COLO668 (cell line): ENCODE measurements at regions not wholly inside any gene's neighbourhood (a gene's known extent, or its start where the extent isn't known, plus 50 kb on each side); places are given as distances from the start of the nearest gene placed in this dataset.
"Not testable (repeated sequence)": the region's sequence is repeated elsewhere in the genome, so short reads cannot be mapped to it uniquely, and the experiment has no call there.

Source experiments
- DNase-seq: peaks from one replicate; lab custom pipeline; 2025; ENCODE audit not compliant: unreplicated experiment; lab: John Stamatoyannopoulos, UW

DNA sequence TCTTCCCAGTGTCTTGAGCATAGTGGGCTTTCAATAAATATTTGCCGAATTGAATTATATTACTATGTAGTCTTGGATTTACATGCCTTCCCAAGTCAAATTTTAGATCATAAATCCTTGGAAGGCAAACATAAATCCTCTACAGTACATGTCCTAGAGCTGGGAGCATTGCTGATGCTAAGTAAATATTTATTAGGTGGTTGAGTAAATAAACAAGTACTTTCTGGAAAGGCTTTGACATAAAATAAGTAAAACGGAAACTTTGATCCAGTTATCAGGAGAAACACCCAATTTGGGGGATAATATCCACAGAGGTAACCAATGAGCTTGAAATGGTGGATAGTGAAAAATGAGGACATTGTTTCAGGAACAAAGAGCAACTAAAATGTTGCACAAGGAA, 162.8 kb upstream of the SVIL start:
- DNase-seq = no peak

DNA sequence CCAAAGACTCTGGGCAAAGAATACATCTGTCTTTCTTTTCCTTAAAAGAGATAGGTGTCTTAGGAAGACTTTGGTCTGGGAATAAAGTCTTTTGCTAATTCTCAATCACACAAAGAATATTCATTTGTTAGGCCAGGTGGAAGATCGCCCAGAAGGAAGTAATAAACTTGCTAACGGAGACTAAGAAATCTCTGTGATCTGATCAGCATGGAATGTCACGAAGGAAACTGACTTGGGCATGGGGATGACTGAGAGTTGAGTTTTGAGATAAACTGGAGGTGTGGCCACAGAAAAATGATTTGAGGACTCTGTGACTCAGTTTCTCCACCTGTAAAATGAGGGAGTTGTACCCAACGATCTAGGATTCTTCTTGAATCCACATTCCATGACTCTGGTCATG, 161.1 kb upstream of the SVIL start:
- DNase-seq = no peak

DNA sequence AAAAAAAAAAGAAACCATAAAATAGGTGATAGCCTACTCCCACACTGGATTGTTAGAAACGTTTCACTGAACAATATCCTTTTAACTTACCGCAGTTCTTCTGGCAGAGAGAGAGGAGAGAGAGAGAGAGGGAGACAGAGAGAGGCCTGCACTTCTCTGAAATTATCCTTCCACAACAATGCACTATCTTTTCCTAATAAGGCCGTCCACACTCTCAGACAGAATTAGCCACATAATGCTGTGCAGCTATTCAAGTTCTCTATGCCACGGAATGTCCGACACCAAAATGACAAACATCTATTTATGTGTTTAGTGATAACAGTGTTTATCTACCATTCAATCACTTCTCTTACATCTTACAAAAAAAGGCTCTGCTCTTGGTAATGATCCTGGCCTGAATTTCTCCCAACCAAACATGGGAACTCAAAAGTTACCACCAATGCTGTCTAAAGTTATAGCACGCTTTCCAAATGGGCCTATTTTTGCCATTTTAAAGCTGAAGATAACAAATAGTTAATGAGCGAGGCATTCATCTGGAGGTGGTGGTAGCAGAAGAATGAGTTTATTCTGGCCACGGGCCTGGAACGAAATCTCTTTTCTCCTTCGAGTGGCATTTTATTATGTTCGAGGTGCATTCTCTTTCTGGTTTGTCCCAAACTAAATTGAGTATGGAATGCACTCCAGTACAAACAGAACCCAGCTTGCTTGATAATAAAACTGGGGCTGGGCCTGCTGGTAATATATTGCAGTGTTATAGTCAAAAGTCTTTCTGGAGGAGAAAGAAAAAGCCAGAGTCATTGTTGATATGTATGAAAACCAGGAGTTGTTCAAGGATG, 160.2 kb upstream of the SVIL start:
- no peak for DNase-seq

GRCh38 chr10:29791773-29792172, 157.0 kb upstream of the SVIL start:
- no peak for DNase-seq

DNA sequence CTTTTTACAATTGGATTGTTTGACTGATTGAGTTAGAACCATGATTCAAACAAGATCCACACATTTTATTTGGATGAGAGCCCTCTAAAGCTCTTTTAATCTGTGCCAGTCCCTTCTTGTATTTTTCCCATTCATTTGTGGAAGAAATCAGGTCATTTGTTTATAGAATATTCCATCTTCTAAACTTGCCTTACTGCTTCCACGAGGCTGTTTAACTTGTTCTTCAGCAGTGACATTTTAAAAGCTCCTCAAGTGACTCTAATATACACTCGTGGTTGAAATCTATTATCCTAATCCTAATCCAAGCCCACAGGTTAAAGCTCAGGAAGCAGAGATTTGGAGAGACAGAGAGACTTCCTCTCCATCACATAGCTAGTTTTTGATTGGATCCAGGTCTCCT, 155.4 kb upstream of the SVIL start:
- no peak for DNase-seq

DNA sequence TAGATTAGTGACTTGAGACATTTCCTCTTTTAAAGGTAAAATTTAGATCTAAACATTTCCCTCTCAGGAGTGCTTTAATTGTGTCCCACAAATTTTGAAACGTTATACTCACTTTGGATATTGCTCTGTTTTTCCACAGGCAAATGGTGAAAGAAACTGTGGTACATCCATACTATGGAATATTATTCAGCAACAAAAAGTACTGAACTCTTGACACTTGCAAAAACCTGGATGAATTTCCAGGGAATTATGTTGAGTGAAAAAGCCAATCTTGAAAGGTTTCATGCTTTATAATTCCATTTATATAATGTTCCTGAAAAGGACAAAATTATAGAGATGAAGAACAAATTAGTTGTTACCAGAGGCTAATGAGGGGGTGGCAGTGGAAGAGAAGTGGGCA, 153.3 kb upstream of the SVIL start:
- no peak for DNase-seq

DNA sequence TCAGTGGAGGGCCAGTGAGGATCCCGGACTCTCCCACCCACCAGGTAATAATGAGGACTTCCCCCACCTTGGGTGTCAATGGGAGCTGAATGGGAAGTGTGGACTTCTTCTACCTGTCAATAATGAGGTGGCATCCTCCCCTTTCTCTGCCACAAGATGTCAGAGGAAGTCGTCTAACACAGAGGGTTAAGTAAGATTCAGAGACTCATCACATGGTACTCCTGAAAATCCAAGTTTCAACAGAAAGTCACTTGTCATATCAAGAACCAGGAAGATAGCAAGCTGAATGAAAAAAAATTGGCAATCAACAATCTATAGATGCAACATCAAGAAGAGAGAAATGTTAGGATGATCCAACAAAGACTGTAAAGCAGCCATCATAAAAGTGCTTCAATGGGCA, 150.9 kb upstream of the SVIL start:
- DNase-seq = no peak

DNA sequence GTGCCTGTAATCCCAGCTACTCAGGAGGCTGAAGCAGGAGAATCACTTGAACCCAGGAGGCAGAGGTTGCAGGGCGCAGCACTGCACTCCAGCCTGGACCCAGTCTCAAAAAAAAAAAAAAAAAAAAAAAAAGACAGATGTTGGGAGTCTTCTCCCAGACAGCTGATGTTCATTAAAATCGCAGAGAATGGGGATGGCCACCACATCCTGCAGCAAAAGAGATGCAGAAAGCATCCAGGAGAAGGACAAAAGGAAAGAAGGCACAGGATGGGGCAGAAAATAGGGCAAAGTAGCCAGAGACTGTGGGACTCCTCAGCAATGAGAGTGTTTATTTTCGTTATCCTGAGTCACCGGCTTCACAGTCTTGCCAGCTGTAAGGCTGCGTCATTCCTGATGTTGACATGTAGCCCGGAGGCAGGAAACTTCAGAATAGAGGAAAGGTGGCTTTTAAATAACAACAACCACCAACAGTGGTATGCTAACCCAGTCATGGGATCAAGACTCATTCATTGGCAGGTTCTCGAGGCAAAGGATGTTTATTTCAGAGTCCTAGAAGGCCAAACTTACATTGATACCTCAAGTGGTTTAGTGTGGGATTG, 149.5 kb upstream of the SVIL start:
- DNase-seq = peak; percentile 22

GRCh38 chr10:29783201-29783947, 148.6 kb upstream of the SVIL start:
- DNase-seq = no peak

GRCh38 chr10:29780639-29781038, 145.9 kb upstream of the SVIL start:
- no peak for DNase-seq

- no peak for DNase-seq
These were observed 145.3 kb upstream of the SVIL start for GRCh38 chr10:29780096-29780495.

GRCh38 chr10:29776246-29776645, 141.5 kb upstream of the SVIL start:
- no peak for DNase-seq

- DNase-seq = no peak
These were observed 139.7 kb upstream of the SVIL start for GRCh38 chr10:29774475-29774874.

DNA sequence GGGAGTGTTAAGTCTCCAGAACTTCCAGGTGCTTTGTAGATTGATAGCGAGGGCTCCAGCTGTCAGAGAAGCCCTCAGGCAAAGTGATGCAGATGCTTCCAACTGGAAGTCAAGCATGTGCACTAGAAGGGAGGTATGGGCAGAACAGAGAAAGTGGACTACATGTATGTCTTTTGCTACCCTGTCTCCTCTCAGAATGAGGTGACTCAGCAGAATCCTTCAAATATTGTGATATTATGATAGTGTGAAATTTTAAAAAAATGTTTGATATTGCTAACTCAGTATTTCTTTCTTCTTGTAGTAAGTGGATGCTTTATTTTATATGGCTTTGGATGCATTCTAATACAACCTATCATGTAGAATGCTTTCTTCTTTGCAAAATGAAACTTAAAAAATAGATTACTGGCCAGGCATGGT, 138.9 kb upstream of the SVIL start:
- DNase-seq = no peak

GRCh38 chr10:29772403-29772802, 137.6 kb upstream of the SVIL start:
- no peak for DNase-seq

DNA sequence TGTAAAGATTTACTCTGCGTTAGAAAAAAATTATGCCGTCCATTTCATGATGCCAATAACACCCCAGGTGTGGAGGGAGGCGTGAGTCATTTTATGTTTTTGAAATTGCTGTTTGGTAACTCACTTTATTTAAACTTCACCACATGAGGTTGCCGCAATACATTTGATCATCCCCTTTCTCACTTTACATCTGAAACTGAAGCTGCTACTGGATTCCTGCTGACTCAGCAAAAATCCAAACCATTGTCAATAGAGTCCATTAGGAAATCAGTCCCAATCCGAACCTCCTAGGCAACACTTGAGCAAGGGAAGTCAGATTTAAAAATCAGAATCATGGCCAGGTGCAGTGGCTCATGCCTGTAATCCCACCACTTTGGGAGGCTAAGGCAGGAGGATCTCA, 136.6 kb upstream of the SVIL start:
- no peak for DNase-seq

DNA sequence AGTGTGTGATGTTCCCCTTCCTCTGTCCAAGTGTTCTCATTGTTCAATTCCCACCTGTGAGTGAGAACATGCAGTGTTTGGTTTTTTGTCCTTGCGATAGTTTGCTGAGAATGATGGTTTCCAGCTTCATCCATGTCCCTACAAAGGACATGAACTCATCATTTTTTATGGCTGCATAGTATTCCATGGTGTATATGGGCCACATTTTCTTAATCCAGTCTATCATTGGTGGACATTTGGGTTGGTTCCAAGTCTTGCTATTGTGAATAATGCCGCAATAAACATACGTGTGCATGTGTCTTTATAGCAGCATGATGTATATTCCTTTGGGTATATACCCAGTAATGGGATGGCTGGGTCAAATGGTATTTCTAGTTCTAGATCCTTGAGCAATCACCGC, 134.5 kb upstream of the SVIL start:
- not testable (repeated sequence) for DNase-seq

DNA sequence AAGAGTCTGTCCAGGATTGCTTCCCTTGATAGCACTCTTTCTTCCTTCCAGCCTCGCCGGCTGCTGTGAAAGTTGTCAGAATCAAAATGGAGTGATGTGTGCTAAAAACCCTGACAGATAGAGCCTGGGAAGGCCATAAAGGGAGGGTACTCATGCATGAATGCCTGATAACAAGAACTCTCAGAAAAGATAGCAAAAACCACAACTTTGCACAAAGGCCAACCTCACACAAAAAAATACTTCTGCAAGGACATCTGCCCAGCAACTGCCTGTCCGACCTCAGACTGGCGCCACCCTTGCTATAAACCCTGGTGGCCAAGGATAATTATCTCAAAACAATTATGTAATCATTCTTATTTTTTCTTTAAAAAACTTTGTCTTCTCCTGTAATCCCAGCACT, 133.2 kb upstream of the SVIL start:
- no peak for DNase-seq

DNA sequence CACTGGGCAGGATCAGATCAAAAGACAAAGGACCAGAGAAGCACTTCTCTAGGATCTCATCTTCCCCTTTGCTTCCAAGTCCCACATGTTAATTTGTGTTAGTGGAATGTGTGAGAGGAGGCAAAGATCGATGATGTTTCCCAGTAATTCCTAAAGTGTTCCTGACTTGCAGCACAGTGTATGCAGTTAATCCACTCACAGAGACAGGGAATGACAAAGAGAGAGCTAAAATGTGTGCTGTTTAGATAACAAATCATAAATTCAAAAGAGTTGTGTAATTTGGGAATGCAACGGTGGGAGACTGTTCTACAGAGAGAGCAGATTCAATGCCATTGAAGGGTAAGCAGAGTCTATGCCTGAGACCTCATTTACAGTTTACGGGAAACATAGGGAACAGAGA, 132.0 kb upstream of the SVIL start:
- no peak for DNase-seq

GRCh38 chr10:29765330-29765729, 130.6 kb upstream of the SVIL start:
- DNase-seq = no peak

- no peak for DNase-seq
These were observed 128.6 kb upstream of the SVIL start for GRCh38 chr10:29763396-29763795.

DNA sequence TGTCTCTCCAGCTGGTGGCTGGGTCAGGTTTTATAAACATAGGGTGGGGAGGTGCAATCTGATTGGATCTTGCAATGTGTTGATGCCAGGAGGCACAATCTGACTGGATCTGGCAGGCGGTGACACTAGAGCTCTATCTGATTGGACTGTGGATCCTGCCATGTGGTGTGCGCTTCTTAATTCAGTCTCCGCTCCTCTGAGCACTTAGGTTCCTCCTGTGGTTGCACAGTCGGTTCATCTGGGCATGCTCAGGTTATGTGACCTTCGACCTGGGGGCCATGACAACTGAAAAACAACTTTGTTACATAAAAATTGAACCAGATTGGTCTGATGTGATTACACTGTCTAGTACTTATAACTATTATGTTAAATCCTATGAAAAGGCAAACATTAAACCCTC, 127.1 kb upstream of the SVIL start:
- DNase-seq = no peak
